ENCODE measurements at regions not wholly inside any gene's neighbourhood (a gene's known extent, or its start where the extent isn't known, plus 50 kb on each side); places are given as distances from the start of the nearest gene placed in this dataset.
"Not testable (repeated sequence)": the region's sequence is repeated elsewhere in the genome, so short reads cannot be mapped to it uniquely, and the experiment has no call there.

DNA sequence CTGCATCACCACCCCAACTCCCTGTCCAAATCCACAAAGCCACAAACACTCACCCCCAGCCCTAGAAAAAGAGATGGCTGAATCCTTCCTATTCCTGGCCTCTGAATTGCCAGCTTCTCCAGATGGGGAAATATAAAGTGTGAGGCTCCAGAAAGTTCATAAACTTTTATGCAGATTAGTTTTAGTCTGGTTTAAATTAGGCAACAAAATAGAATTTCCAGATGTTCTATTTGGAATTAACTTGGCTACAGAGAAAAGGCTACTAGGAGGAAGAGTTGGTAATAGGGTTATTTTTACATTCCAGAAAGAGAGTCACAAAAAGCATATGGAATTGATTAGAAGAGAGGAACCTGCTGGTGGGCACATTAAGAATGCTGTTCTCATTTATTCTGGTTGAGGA lies 56.0 kb downstream of the EN1 start:
- DNase-seq, result no peak

DNA sequence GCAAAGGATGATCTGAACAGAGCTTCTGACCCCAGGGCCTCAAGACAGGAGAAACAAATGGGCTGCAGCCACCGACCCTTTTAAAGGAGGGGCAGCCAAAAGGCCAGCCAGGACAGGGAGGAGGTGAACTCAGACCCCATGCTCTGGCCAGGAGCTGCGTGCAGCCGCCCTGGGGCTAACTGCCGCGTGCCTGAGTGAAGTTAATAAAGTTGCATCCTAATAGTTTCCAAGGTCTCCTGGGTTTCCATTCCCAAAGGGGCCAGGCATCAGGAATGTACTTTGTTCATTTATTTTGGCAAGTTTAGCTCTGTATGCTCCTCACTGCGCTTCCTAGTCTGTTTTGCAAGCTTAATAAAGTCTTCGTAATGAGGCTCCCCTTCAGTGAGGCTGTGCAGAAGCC lies 60.7 kb downstream of the EN1 start:
- no peak for DNase-seq

DNA sequence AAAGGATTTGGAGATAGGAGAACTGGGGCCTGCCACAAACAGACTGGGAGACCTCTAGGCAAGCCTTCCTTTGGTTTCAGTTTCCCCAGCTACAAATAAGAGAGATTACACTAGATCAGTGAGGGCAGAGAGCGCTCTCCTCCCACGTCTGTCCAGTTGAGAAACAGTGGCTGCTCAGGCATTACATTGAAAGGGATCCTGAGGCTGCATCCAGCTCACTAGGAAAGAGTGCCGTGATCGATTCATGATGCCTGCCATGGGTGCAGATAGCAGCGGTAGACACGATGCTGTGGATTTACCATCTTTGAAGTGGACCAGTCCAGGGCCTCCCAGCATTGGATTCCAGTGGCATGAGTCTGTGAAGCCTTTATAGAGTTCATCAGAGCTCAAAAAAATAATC lies 62.6 kb downstream of the EN1 start:
- DNase-seq, result no peak

DNA sequence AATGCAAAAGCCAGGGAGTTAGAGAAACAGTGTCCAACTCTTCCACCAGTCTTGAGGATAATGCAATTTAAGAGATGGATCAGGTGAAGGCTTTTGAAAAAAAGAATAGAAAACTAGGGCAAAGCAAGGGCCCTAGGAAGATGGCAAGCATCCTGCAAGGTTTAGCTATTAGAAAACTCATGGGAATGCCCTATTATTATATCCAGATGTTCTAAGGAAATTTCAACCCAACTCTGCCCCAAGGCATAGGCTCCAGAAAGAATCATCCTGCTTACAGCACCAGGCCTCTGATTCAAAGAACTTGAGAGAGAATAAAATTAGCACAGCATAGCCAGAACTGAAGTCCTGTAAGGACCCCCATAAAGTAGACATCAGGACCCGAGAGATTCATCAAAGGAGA lies 68.1 kb downstream of the EN1 start:
- DNase-seq, result no peak

DNA sequence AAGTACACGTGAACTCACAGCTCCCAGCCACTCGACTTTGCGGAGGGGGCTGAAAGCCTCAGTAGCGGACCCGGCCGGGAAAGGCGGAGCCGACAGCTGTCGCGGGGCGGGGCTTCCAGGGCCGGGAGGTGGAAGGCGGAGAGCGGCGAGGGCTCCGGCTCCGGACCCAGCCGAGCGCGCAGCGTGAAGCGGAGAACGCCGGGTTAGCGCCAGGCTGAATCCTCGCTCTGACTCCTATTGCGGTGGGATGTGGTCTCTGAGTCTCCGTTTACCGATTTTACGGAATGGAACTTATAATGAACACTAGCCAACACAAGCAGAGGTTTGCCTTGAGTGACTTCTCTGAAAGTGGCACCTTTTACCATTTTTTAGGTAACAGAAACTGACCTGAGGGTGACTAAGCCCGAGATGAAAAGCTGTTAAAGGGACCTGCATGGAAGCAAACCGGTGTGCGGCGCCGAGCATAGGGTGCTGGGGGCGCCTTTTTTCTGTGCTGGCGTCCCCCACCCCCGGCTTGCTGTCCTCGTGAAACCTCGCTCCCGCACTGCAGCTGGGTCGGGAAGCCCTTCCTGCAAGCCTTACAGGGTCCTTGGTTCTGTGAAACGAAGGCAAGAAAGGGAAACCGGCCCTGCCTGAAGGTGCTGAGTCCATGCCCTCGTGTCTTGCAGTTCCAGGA lies 72.9 kb downstream of the EN1 start:
- no peak for DNase-seq

DNA sequence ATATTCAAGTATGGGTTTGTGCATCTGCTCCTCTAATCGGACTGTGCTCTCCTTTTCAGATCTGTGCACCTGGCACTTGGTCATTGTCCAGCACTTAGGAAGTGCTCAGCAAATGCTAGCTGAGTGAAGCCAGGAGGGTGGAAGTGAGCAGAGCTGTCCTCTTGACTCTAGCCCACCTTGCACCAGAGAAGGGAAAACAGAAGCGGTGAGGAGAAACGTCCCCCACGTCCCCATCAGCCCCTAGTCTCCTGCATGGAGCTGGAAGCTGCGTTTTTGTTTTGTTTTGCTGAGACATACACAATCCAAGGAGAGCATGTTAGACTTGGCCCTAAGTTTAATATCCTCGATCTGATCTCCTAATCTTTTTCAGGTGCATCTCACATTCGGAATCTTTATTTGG lies 73.6 kb downstream of the EN1 start:
- no peak for DNase-seq

DNA sequence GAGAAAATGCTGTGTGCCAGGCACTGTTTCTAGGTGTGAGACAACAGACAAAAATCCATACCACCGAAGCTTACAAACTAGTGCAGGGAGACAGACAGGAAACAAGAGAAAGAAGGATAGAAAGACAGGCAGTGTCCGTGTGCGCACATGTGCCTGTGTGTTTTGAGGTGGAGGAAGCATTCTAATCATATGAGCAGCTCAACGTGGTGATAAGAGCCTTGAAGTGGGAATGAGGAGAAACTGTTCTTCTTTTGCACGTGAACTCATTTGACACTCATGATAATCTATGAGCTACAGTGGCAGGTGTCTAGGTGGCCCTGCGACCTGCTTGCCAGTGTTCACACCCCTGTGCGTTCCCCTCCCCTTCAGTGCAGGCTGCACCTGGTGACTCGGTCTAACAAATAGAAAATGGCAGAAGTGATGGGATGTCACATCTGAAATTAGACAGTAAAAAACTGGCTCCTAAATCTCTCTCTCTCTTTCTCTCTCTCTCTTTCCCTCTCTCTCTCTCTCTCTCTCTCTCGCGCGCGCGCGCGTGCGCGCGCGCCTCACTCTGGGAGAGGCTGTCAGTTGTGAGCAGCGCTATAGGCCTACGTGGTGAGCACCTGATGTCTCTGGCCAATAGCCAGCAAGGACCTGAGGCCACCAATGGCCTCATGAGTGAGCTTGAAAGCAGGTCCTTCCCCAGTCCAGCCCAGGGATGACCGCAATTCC lies 74.8 kb downstream of the EN1 start:
- no peak for DNase-seq

DNA sequence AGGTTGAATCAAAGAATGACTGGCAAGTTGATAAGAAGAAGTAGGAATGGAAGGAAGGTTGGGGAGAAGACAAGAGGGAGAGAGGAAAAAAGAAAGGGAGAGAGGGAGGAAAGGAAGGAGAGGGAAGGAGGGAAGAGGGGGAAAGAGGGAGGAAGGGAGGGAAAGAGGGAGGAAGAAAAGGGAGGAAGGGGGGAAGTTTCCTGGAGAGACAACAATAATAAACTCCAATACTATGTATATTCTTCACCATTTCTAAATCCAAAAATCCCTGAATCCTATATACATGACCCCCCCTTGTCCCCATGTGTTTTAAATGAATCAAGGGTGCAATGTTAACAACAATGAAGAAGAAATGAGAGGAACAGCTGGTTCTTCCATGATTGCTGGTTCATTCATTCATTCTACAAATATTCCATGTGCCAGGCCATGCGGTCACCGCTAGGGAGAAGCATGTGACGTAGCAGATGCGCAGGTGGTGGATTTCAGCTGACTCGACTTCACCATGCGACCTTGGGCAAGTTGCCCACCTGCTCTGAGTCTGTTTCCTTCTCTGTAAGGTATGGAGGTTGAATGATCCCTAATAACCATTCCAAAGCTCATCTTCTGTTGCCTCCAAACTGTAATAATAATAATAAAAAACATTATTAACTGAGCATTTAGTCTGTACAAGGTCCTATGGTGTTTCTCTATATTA lies 77.6 kb downstream of the EN1 start:
- no peak for DNase-seq

DNA sequence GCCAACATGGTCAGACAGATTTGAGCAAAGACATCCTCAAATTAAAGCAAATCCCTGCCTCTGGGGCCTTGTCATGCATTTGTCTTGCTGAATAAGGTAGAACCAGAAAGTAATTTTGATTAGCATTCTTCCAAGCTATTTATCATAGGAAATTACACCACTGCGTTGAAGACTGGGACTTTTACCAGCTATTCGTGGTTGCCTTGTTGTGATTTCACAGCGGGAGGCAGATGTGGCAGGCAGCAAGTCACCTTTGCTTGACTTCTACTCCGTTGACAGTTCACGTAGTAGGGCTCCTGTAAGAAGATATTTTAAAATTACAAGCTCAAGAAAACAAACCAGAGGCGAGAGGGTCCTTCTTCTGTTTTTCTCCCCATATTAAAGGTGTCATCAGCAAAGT lies 80.6 kb downstream of the EN1 start:
- DNase-seq, result no peak

DNA sequence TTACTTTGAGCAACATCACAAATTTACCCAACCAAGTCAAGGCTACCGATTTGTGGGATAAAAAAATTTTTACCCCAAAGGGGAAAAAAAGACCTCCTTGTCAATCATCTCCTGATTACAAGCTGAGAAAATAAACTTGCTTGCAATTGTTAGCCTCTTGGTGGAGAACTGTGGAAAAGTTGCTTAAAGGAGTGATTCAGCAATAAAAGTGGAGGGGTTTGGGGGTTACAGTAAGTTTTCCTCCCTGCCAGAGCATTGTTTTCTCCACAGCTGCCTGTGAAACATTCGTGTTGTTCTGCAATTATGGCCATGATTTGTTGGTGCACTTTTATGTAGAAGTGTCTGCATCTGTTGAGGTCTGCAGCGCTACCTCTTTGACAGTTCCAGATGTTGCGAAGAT lies 82.6 kb downstream of the EN1 start:
- no peak for DNase-seq

DNA sequence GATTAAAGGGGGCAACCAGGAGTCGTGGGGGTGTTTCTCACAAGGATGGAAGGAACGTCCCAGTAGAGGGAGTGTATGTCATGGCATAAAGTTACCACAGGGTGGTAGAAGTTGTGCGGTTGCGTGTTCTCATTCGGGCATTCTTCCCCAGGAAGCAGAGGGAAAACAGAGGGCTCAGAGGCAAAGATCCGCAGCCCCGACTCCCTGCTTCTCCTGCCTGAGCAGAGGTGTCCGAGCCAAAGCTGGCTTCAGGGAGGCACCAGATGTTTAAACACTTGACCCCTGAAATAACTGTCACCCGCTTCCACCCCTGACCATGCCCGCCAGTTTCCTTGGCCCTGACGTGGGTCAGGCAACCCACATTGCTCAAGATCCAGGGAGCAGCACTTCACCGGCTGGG lies 83.7 kb downstream of the EN1 start:
- no peak for DNase-seq

DNA sequence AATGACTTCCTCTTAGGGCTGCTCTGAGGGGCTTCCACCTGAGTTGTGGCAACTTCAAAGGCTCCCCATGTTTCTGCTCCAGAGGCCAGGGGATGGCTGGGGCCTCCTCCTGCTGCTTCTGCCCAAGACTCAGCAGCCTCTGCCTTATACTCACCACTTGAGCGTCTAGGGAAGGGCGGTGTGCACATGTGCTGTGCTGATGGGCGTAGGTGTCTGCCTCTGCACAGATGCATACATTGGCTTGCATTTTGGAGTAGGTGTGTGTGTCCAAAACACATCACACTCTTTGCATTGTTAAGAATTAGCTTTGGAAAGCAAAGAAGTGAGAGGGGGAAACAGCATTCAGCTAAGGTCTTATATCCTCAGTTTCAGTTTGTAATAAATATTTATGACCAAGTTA lies 85.2 kb downstream of the EN1 start:
- no peak for DNase-seq

DNA sequence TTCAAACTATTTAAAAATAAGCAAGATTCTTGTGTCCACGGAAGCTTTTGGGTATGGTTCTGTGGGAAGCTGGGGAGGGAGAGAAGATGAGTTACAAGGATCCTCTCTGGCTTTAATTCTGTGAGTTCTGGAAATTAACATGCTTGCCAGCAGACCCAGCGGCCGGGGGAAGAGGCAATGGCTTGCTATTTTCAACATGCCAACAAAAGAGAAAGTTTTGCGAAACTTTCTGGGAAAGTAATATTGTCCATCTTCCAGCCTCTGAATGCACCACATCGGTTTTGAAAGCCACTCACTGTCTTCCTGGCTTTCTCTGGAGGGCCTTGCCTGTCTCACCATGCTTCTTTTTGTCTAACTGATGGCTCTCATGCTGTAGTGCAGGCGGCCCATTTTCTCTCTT lies 85.7 kb downstream of the EN1 start:
- no peak for DNase-seq

DNA sequence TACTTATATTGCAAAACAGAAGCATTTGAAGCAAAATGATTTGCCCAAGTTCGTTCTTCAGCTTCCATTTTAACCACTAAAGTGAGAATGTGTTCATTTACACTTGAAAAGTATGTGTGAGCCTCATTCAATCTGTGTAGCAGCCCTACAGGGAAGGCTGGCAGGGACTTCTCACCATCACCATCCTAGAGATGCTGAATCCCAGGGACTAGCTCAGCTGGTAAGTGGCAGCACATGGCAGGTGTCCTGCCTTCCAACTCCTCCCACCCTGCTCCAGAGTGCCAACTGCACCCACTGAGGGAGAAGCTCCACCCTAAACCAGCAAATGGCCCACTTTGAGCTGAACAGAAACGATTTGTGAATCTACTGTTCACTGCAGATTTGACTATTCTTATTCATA lies 91.5 kb downstream of the EN1 start:
- no peak for DNase-seq

DNA sequence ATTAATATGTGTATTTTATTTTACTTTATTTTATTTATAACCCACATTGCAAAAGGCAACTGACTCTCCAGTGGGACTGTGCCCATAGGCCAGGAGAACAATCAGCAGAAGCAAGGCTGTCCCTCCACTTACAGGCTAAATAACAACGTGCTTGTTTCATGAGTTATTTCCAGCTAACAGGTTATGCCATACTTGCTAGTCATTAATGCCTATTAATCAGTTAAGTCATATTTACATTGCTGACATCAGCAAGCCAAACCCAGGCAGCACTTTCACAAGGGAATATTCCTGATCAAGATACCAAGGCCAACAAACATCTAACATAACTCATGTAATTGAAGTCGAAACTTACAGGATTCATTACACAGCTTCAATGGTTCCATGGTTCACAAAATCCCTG lies 92.1 kb downstream of the EN1 start:
- no peak for DNase-seq

DNA sequence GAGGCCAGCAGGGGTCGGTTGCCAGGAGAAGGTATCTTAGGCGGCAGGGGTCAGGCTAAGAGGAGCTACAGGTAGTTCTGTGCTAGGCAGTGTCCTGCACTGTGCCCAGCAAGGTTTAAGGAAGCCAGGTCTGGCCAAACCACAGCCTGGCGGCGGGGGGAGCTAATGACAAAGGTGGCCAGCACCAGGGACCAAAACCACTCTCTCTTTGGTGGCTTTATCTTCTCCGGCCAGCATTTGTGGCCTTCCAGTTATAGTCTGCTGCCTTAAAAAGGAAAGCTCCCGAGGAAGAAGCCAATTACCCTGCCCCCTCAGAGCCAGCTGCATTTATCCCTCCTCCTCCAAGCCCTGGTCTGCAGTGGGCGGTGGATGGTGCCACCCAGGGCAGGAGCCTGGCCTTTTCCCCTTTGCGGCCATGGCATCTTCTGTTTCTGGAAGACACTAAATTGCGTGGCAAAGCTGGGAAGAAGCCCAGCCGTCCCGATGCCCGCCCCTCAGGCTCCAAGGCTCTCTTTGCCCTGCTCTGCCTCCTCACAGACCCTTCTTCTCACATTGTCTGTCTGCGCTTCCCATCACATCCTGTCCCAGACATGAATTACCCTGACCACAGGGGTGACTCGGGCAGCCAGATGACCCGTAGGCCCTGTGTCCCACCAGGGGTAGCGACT lies 94.6 kb downstream of the EN1 start:
- no peak for DNase-seq

DNA sequence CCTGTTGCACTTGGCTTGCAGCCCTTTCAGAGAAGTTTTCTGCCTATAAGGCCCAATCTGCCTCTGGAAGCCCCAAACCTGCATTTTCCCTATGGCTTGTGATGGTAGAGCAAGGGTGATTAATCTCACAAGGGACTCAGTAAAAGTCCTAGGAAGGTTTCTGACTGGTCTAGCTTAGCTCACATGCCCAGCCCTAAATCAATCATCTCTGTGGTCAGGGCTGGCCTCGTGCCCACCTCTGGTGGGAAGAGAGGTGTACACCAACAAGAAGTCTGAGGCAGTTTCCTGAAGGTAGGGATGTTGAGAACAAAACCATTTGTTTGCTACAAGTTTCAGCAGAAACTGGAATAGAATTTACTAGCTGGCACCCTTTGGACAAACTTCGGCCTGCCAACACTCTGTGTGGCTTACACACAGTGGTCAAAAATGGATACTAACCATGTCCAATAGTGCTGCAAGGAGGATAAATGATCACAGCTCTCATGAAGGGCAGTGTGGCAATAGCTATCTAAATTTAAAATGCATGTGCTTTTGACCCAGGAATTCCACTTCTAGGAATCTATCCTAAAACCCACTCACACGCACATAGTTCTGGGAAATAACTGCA lies 96.4 kb downstream of the EN1 start:
- no peak for DNase-seq

DNA sequence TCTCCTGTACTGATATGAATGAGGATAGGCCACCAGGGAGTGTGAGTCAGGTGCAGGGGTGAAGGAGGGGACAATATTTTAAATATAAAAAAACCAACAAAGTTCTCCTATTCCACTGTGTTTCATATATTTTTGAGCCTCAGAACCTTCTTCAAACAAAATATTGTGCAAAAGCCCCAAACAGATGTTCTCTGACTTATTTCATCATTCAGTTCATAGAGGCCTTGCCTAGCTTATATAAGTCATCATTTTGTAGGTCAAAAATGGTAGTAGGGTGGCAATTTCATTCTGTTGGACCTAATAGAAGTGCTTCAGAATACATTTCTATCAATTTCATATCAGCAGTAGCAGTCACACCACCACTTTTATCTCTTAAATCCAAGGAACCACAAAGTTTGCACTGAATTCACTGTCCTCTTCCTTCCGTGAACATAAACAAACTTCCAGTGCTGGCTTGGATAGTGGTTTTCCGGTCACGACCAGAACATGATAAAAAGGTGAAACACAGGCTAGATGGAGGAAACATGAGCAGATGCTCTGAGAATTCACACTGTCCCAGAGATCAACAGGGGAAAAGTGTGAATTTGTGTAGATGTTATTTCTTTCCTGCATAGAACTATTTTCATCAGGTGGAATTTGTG lies 99.1 kb downstream of the EN1 start:
- DNase-seq, result no peak

DNA sequence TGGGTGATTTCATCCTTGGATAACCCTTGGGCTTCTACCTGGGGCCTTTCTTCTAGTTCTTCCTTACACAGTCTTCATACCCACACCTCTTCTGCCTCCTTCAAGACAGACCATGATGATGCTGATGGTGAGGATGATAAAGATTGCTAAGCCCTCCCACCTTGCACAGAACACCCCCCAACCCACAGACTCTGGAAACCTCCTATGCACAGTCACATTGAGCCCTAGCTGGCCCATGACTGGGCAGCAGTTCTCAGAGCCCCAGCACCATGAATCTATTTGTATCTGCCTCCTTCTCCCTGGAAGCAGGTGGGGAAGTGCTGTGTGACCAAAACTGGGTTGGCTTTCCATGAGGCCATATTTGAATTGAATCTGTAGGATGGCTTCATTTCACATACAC lies 99.8 kb downstream of the EN1 start:
- DNase-seq, result no peak

DNA sequence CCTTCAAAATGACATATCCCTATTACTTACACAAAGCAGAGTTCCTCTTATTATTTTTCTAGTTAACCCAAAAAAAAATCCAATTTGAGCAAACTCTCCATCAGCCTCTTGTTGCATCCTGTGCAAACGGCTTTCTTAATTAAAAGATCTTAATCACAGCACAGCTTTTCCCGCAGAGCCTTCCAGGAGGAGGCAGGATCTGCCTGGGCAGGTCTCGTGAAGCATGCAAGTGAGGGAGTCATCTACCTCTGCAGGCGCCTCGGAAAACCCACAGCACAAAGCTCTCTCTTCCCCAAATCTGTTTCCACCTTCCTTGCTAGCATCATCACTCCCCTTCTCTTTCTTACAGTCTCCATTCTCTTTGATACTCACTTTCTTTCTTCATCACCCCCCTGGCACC lies 100.4 kb downstream of the EN1 start:
- DNase-seq, result no peak

DNA sequence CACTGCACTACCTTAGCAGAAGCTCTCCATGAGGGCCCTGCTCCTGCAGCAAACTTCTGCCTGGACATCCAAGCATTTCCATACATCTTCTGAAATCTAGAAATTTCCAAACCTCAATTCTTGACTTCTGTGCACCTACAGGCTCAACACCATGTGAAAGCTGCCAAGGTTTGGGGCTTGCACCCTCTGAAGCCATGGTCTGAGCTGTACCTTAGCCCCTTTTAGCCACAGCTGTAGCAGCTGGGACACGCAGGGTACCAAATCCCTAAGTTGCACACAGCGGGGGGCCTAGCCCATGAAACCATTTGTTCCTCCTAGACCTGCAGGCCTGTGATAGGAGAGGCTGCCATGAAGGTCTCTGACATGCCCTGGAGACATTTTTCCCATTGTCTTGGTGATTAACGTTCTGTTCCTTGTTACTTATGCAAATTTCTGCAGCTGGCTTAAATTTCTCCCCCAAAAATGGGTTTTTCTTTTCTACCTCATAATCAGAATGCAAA lies 102.7 kb downstream of the EN1 start:
- not testable (repeated sequence) for DNase-seq

DNA sequence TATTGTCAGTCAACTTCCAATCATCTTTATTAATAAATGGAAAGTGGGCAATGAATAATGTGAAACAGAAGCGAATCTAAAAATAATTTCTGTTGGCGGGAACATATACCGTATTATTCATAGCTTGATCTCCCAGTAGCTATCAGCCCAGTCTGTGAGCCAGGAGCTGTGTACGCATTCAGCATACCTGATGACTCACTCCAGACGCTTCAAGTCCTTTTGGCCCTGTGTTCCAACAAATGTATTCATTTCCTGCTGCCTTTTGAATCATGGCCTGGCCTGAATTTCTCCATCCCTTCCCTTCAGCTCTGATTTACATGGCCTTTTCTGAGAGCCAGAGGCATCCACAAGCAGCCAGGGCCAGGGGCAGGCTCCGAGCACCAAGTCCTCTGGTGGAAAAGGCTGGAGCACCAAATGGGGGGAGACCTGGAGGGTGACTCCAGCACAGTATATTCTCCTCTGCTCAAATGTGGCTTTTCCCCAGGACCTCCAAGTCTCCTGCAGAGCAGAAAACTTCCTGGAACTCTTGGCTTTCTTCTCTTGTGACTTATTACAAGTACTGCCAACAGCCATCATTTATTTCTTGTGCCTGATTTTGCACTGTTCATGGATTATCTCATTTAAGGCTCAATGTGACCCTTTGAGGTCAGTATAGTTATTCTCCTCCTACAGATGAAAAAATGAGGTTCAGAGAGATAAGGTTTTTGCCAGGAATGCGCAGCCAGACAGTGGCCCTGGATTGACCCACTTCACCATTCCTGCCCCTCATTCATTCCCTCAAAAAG lies 108.7 kb downstream of the EN1 start:
- DNase-seq, result peak; percentile 96
